GM12891 (cell line): ENCODE measurements at regions not wholly inside any gene's neighbourhood (a gene's known extent, or its start where the extent isn't known, plus 50 kb on each side); places are given as distances from the start of the nearest gene placed in this dataset.

Experiments
- POLR2A ChIP-seq: IDR thresholded peaks from 2 replicates; pipeline ENCODE4 v1.6.1; 2011; ENCODE audit warnings: low read depth, low read length, control low read depth
- POU2F2 ChIP-seq: IDR thresholded peaks from 2 replicates; pipeline ENCODE4 v1.6.1; 2011; ENCODE audit warnings: low read depth, mild to moderate bottlenecking, control low read depth, low read length, moderate library complexity
- TAF1 ChIP-seq: IDR thresholded peaks from 2 replicates; pipeline ENCODE4 v1.6.1; 2011; ENCODE audit warnings: low read depth, low read length, control low read depth

GRCh38 chr5:121105921-121106320 is 641.8 kb downstream of the PRR16 start:
- no peak for TF ChIP-seq POLR2A
- no peak for TF ChIP-seq POU2F2
- no peak for TF ChIP-seq TAF1
